ENCODE measurements at regions not wholly inside any gene's neighbourhood (a gene's known extent, or its start where the extent isn't known, plus 50 kb on each side); places are given as distances from the start of the nearest gene placed in this dataset.

GRCh38 chr2:144067506-144067905 lies 452.4 kb downstream of the ZEB2 start:
- DNase-seq, result no peak

DNA sequence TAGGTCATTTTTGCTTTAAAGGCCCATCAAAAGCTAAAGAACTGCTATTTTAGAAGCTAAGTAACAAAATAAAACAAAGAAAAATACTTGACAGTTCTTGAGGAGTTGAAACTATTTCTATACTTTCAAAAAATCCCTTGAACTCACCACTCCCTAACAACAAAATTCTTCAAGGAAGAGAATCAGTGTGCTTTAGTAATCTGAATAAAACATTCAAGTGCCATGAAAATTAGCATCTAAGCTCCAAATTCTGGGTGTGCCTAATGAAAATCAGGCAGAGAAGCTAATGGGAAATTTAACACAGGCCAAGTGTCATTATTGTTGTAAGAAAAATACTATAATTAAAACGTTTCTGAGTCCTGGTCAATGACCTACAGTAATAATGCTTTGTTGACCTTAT lies 456.3 kb downstream of the ZEB2 start:
- DNase-seq, result no peak

DNA sequence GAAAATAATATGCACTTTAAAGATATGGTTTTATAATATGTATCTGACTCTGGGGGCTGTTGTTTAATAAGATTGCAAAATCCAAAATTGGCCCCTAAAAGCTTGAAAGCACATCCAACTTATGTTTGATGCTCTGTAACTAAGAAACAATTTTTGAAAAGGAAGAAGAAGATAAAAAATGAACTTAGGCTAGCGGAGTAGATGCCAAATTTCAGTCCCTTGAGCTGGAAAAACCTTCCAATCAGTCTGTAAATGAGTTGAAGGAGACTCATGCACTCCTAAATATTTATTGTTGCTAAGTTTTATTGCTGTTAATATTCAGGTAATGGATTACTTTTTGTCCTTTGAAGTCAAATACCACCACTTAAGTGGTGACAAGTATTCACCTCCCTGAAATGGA lies 465.0 kb downstream of the ZEB2 start:
- no peak for DNase-seq

DNA sequence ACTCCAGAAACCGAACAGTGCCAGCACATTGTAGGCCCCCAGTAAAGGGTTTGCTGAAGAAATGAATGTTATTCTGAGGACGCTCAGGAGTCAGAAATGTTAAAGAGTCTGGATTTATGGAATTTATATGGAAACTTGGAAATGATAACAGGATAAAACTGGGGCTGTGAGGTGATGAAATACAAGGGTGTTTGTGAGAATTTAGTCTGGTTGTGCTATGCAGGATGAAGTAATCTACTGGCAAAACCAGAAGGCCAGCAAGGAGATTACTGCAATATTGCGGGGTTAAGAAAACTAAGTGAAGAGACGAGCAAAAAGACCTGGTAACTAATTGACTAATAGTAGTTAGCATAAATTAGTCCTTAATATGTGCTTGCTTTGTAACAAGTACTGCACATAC lies 467.8 kb downstream of the ZEB2 start:
- no peak for DNase-seq

GRCh38 chr2:144049137-144049536 lies 470.8 kb downstream of the ZEB2 start:
- no peak for DNase-seq

- DNase-seq, result no peak
Measured at GRCh38 chr2:144048631-144049060, 471.3 kb downstream of the ZEB2 start.

DNA sequence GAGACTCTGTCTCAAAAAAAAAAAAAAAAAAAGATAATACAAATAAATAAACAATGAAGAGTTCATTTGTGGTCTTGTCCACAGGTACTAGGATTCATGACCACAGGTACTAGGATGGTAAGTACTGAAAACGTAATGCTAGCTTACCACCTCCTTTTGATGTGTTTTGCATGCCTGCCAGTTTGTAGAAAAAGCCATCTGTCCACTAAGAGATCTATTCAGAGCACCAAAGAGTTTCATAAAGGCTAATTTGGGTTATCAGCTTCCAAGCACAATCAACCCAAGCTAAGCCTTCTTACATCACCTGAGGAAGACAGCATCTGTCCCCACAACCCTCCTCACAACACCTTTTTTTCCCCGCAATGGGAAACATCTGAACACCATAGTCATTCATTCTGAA lies 477.2 kb downstream of the ZEB2 start:
- DNase-seq, result no peak

GRCh38 chr2:144041612-144042011 lies 478.3 kb downstream of the ZEB2 start:
- DNase-seq, result no peak

DNA sequence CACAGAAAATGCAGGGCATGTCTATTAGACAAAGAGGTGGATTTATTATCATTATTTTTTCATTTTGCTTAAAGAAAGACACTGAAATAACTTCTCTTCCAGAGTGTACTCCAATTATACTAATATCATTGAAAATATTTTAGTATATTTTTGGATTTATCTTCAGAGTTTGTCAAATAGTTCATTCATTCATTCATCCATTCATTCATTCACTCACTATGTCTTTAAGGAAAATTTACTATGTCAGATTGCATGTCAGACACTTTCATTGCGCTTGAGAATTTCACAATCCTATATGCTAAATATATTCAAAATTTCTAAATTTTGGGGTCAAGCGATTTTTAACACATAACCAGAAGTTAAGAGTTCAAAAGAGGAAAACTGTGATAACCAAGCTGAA lies 479.1 kb downstream of the ZEB2 start:
- no peak for DNase-seq

DNA sequence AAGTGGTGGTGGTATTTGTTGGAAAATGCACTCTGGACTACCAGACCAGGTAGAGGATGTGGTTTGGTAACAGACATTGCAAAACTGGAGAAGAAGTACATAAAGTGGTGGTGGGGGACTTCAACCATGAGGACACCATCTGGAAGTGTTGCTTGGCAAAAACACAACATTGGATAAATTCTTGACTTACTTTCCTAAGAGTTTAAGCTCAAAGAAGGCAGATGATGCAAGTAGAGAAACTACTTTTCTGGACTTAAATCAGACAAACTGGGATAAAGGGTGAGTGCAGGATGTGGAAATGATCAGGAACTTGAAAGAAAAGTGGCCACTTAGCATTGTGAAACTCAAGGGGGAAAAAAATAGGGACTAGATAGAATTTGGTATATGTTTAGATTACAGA lies 487.4 kb downstream of the ZEB2 start:
- DNase-seq, result no peak

DNA sequence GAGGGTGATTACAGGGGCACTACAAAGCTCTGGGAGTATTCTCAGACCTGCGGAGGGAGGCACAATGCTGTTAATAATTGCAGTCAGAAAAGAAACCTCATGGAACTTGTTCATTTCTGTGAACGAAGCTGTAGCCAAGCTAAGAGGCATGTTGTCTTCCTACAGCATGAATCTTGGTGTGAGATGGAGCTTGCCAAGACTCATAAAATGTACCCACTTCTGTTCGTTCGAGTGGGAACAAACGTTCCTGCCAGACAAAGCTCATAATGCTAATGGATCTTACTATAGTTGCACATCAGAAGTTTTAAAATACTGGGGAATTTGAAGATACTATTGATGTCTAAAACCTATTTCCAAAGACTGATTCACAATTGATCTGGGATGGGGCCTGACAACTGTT lies 489.1 kb downstream of the ZEB2 start:
- DNase-seq, result no peak

GRCh38 chr2:144027593-144027992 lies 492.3 kb downstream of the ZEB2 start:
- DNase-seq, result no peak

DNA sequence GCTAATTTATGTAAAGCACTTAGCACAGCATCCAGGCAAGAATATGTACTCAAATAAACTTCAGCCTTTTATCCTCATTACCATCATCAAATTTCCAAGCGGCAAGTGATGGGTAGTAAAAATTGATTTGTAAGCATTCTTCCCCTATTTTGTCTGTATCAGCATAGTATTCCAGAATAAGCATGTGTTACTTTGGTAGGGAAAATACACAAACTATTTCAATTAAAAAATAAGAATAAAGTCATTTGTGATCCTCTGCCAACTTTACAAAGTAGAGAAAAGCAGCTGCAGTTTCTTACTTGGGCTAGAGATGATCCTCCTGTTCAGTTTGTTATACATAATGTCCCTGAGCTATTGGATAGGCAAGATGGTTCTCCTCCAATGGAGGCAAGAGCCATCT lies 493.2 kb downstream of the ZEB2 start:
- DNase-seq, result no peak

DNA sequence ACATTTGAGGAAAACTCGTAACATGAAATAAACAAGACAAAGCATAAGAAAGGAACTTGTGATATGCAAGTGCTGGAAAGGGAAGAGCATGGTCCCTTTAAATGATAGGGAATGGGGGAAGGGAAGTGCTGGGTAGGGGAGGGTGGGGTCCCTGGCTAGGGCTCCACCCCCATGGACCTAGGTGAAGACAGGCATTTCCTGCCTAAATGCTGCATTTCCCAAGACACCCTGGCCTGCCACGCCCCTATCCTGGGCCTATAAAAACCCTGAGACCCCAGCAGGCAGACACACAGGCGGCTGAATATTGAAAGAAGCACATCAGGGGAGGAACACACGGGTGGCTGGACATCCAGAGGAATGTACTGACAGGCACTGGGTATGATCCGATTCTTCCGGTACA lies 499.9 kb downstream of the ZEB2 start:
- DNase-seq, result no peak

- no peak for DNase-seq
Measured at GRCh38 chr2:144015655-144016245, 504.2 kb downstream of the ZEB2 start.

DNA sequence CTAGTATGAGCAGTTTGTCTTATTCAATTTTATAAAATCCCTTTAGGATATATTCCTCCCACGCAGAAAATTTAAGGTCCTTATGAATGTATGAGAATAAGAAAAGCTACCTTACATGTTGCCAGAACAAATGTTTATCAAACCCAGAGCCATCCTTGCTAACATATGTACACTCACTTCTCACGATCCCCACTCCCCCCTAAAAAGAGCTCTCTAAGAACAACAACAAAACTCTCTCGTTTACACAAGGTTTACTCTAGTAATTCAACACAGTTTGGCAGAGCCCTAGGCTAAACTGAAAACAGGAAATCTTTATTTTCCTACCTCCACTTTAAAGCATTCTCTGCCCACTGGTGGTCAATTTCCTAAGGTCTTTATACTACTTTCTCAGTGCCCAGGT lies 504.9 kb downstream of the ZEB2 start:
- no peak for DNase-seq

DNA sequence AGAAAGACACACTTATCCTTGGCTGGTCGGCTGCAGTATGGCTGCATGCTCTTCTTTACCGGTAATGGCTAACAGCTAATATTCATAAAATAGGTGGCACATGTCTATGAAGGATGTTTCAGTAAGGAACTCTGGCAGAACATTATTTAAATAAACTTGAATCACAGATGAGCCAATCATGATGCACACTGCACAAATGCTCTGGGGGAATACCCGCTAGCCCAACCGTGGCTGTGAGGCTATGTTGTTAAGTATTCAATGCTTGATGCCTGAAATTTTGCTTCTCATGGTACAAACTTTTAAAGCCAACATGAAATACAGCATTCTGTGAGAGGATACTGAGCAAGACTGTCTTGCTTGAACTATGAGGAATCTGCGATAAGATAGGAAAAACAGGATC lies 505.8 kb downstream of the ZEB2 start:
- DNase-seq, result no peak

- no peak for DNase-seq
Measured at GRCh38 chr2:144012304-144012703, 507.6 kb downstream of the ZEB2 start.

GRCh38 chr2:144011553-144011952 lies 508.4 kb downstream of the ZEB2 start:
- no peak for DNase-seq

GRCh38 chr2:144011098-144011497 lies 508.8 kb downstream of the ZEB2 start:
- no peak for DNase-seq

GRCh38 chr2:144010096-144010836 lies 509.7 kb downstream of the ZEB2 start:
- no peak for DNase-seq

DNA sequence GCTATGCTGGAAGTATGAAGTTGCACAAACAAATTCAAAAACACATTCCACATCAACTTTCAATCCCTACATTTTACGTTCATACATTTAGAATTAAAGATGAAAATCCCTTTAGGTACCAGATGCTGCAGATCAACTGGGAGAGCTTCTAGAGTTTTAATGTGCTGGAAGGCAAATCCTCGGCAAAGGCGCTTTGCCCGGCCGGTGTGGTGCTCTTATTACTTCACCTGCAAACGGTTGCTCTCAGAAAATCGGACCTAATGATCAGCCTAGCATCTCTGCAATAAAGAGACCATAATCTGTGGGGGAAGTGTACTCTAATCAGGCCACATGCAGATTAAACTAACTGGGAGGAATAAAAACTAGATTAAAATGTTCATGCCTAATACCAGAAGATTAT lies 513.8 kb downstream of the ZEB2 start:
- DNase-seq, result no peak

- DNase-seq, result no peak
Measured at GRCh38 chr2:144004742-144005141, 515.2 kb downstream of the ZEB2 start.

DNA sequence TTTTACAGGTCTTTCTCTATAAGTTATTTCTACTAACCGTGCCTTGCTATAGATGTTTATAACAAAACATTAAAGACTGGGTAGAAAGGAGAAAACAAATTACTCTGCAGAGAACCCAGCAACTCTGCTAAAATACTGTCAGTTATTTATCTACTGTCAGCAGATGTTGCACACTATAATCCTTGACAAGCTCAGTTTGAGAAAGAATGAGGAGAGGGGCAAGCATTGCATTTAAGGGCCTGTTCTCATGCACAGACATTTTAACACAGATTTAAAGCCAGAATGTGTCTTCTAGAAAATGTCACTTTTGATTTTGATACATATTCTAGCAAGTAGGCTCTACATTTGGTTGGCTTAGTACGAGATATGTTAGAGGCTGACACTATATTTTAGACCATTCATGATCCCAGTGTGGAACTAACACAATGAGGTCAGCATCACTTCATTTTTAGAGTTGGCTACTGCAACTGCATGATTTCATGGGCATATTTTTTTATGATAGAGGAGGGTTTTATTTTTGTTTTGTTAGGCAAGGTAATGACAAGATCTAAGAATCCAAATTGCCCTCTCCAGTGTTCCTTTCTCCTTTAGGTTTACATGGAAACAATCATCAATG lies 516.4 kb downstream of the ZEB2 start:
- no peak for DNase-seq

- no peak for DNase-seq
Measured at GRCh38 chr2:143996974-143997373, 522.9 kb downstream of the ZEB2 start.
